ENCODE measurements at regions not wholly inside any gene's neighbourhood (a gene's known extent, or its start where the extent isn't known, plus 50 kb on each side); places are given as distances from the start of the nearest gene placed in this dataset.

GRCh38 chr6:164826831-164827468 lies 482.5 kb downstream of the C6orf118 start:
- TF ChIP-seq POLR2AphosphoS5 (IDR thresholded peaks at IDR 0.05; ENCODE audit: low read depth, low read length) (no peak), SIN3A (IDR thresholded peaks at IDR 0.05; ENCODE audit: borderline replicate concordance, insufficient read depth, low read length) (no peak), FOXP2 (optimal IDR thresholded peaks at IDR 0.05; ENCODE audit: borderline replicate concordance, extremely low read depth, extremely low read length, insufficient read depth) (no peak), TAF1 (IDR thresholded peaks at IDR 0.05; ENCODE audit: borderline replicate concordance, insufficient read depth, low read length) (no peak)
